ENCODE measurements at regions not wholly inside any gene's neighbourhood (a gene's known extent, or its start where the extent isn't known, plus 50 kb on each side); places are given as distances from the start of the nearest gene placed in this dataset.

DNA sequence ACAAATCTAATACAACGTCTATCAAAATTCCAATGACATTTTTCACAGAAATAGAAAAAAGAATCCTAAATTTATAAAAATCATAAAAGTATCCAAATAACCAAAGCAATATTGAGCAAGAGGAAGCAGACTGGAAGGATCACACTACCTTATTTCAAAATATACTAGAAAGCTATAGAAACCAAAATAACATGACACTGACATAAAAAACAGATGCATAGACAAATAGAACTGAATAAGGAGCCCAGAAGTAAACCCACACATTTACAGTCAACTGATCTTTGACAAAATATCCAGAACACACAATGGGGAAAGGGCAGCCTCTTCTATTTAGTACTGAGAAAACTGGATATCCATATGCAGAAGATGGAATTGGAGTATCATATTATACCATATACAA lies 217.5 kb downstream of the MACC1 start:
- TF ChIP-seq, protein P1, sequence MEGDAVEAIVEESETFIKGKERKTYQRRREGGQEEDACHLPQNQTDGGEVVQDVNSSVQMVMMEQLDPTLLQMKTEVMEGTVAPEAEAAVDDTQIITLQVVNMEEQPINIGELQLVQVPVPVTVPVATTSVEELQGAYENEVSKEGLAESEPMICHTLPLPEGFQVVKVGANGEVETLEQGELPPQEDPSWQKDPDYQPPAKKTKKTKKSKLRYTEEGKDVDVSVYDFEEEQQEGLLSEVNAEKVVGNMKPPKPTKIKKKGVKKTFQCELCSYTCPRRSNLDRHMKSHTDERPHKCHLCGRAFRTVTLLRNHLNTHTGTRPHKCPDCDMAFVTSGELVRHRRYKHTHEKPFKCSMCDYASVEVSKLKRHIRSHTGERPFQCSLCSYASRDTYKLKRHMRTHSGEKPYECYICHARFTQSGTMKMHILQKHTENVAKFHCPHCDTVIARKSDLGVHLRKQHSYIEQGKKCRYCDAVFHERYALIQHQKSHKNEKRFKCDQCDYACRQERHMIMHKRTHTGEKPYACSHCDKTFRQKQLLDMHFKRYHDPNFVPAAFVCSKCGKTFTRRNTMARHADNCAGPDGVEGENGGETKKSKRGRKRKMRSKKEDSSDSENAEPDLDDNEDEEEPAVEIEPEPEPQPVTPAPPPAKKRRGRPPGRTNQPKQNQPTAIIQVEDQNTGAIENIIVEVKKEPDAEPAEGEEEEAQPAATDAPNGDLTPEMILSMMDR (IDR thresholded peaks at IDR 0.05), result no peak
- TF ChIP-seq POLR2A (IDR thresholded peaks at IDR 0.05), result no peak
